ENCODE measurements at regions not wholly inside any gene's neighbourhood (a gene's known extent, or its start where the extent isn't known, plus 50 kb on each side); places are given as distances from the start of the nearest gene placed in this dataset.

- POLR2A ChIA-PET: no interaction called here
- TF ChIP-seq, protein P1, sequence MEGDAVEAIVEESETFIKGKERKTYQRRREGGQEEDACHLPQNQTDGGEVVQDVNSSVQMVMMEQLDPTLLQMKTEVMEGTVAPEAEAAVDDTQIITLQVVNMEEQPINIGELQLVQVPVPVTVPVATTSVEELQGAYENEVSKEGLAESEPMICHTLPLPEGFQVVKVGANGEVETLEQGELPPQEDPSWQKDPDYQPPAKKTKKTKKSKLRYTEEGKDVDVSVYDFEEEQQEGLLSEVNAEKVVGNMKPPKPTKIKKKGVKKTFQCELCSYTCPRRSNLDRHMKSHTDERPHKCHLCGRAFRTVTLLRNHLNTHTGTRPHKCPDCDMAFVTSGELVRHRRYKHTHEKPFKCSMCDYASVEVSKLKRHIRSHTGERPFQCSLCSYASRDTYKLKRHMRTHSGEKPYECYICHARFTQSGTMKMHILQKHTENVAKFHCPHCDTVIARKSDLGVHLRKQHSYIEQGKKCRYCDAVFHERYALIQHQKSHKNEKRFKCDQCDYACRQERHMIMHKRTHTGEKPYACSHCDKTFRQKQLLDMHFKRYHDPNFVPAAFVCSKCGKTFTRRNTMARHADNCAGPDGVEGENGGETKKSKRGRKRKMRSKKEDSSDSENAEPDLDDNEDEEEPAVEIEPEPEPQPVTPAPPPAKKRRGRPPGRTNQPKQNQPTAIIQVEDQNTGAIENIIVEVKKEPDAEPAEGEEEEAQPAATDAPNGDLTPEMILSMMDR (IDR thresholded peaks at IDR 0.05; ENCODE audit: control extremely low read depth, extremely low read depth, low read depth, missing control alignments): no peak
- CTCF ChIA-PET: no interaction called here
- DNase-seq (ENCODE audit: extremely low spot score): no peak
Measured at GRCh38 chr4:100117750-100118149, 72.5 kb downstream of the DDIT4L start.

GRCh38 chr4:100114909-100115308, 75.4 kb downstream of the DDIT4L start:
- DNase-seq (ENCODE audit: extremely low spot score): no peak
- ChIA-PET CTCF (no interaction called here), POLR2A (no interaction called here)
- TF ChIP-seq, protein P1 (IDR thresholded peaks at IDR 0.05; ENCODE audit: control extremely low read depth, extremely low read depth, low read depth, missing control alignments): no peak

- ChIA-PET POLR2A (no interaction called here), CTCF (interaction anchor here (0.8 to 2.2 kb wide), 2 partner anchors 10 to 20 kb away, joined by 3 to 5 read pairs; no protein-coding TSS in a partner anchor)
- TF ChIP-seq, protein P1 (IDR thresholded peaks at IDR 0.05; ENCODE audit: control extremely low read depth, extremely low read depth, low read depth, missing control alignments): no peak
- no peak for DNase-seq (ENCODE audit: extremely low spot score)
Measured at GRCh38 chr4:100113732-100114131, 76.5 kb downstream of the DDIT4L start.

- ChIA-PET POLR2A (no interaction called here), CTCF (interaction anchor here (0.9 to 2.2 kb wide), 3 partner anchors 10 to 20 kb away, joined by 3 to 7 read pairs (median 5); no protein-coding TSS in a partner anchor)
- TF ChIP-seq, protein P1 (IDR thresholded peaks at IDR 0.05; ENCODE audit: control extremely low read depth, extremely low read depth, low read depth, missing control alignments): no peak
- DNase-seq (ENCODE audit: extremely low spot score): no peak
Measured at GRCh38 chr4:100113096-100113495, 77.2 kb downstream of the DDIT4L start.

DNA sequence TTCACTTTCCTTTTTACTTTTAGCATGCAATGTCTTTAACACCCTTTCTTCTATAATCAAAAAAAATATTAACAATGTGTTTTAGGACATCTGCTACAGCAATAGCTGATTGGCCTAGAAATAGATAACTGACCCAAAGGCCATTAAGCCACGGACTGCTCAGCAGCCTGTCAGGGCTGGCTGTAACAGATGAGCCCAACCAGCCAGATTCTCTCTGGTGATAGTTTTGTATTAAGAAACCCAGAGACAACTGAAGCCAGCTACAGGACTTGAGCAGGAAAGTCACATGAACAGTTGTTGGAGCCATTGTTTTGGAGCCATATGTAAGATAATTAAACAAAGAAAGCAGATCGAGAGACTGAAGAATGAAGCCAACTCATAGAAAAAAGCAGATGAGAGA, 80.3 kb downstream of the DDIT4L start:
- CTCF ChIA-PET: interaction anchor here (2.4 kb wide), 1 partner anchor 17 kb away, joined by 13 read pairs; no protein-coding TSS in a partner anchor
- TF ChIP-seq, protein P1 (IDR thresholded peaks at IDR 0.05; ENCODE audit: control extremely low read depth, extremely low read depth, low read depth, missing control alignments): no peak
- no peak for DNase-seq (ENCODE audit: extremely low spot score)
- POLR2A ChIA-PET: no interaction called here

DNA sequence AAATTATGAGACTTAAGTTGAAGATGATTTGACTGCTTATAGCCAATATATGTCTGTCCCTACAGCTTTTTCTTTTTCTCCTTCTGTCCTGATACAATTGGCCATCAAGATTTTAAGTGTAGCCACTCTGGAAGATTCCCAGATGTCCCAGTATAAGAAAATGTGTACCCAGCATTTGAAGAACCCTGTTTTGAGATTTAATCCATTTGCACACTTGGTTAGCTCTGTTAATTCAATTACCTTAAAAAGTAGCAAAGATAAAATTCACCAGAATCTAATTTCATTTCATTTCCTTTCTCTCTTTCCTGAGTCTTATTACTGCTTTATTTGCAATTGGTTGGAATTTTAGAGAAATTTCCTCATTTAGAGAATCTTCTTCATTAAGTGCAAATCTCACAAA, 81.4 kb downstream of the DDIT4L start:
- TF ChIP-seq, protein P1 (IDR thresholded peaks at IDR 0.05; ENCODE audit: control extremely low read depth, extremely low read depth, low read depth, missing control alignments): no peak
- ChIA-PET POLR2A (no interaction called here), CTCF (interaction anchor here (2.4 kb wide), 1 partner anchor 16 kb away, joined by 13 read pairs; no protein-coding TSS in a partner anchor)
- no peak for DNase-seq (ENCODE audit: extremely low spot score)

Measured in GM10248 (cell line).